Activated T-cell treated with anti-CD3 and anti-CD28 coated beads, Interleukin-2, amount 50 U/mL, for 24 hours (primary cell): ENCODE measurements at regions not wholly inside any gene's neighbourhood (a gene's known extent, or its start where the extent isn't known, plus 50 kb on each side); places are given as distances from the start of the nearest gene placed in this dataset.

Experiments
- DNase-seq: peaks from one replicate; pipeline ENCODE4 v3.0.0-alpha.2; 2020
- H3K27ac Mint-ChIP-seq: 2 replicates; pipeline ENCODE4 v1.8.0; 2020; ENCODE audit warnings: mild to moderate bottlenecking, mixed read lengths
- H3K27me3 Mint-ChIP-seq: 2 replicates; pipeline ENCODE4 v1.8.0; 2020; ENCODE audit warnings: mixed read lengths
- H3K36me3 Mint-ChIP-seq: 2 replicates; pipeline ENCODE4 v1.8.0; 2020; ENCODE audit warnings: low read depth, mixed read lengths
- H3K4me1 Mint-ChIP-seq: 2 replicates; pipeline ENCODE4 v1.8.0; 2020; ENCODE audit warnings: low read depth, mixed read lengths
- H3K4me3 Mint-ChIP-seq: 2 replicates; pipeline ENCODE4 v1.8.0; 2020; ENCODE audit warnings: mild to moderate bottlenecking, moderate library complexity, mixed read lengths
- H3K9me3 Mint-ChIP-seq: 2 replicates; pipeline ENCODE4 v1.8.0; 2020; ENCODE audit warnings: mixed read lengths

GRCh38 chr6:90819483-90819882 is 232.6 kb upstream of the MAP3K7 start:
- no peak for DNase-seq
- Mint-ChIP-seq H3K9me3 (no peaks in the 10 kb centered on the region), H3K27ac (no peak overlapping the region), H3K36me3 (no peaks in the 10 kb centered on the region), H3K27me3 (peaks cover 10% of the 10 kb centered on the region), H3K4me3 (no peak overlapping the region), H3K4me1 (no peaks in the 10 kb centered on the region)

GRCh38 chr6:90818163-90818562 is 231.3 kb upstream of the MAP3K7 start:
- no peaks in the 10 kb centered on the region for H3K9me3 Mint-ChIP-seq
- H3K4me3 Mint-ChIP-seq: no peak overlapping the region

GRCh38 chr6:90816764-90817163 is 229.9 kb upstream of the MAP3K7 start:
- no peak overlapping the region for H3K4me3 Mint-ChIP-seq
- no peak for DNase-seq
- no peaks in the 10 kb centered on the region for H3K9me3 Mint-ChIP-seq
- H3K36me3 Mint-ChIP-seq: no peaks in the 10 kb centered on the region
- H3K27me3 Mint-ChIP-seq: peaks cover 10% of the 10 kb centered on the region
- no peaks in the 10 kb centered on the region for H3K4me1 Mint-ChIP-seq
- H3K27ac Mint-ChIP-seq: no peak overlapping the region

More at GRCh38 chr6:90818163-90818562, 231.3 kb upstream of the MAP3K7 start:
- Mint-ChIP-seq H3K27me3 (peaks cover 10% of the 10 kb centered on the region), H3K4me1 (no peaks in the 10 kb centered on the region), H3K27ac (no peak overlapping the region), H3K36me3 (no peaks in the 10 kb centered on the region)
- DNase-seq: no peak

GRCh38 chr6:90811596-90812226 is 224.8 kb upstream of the MAP3K7 start:
- Mint-ChIP-seq H3K9me3 (no peaks in the 10 kb centered on the region), H3K4me3 (no peak overlapping the region), H3K4me1 (no peaks in the 10 kb centered on the region), H3K36me3 (no peaks in the 10 kb centered on the region), H3K27ac (no peak overlapping the region), H3K27me3 (peaks cover 6% of the 10 kb centered on the region)
- no peak for DNase-seq

- H3K4me3 Mint-ChIP-seq: no peak overlapping the region
- H3K27ac Mint-ChIP-seq: no peak overlapping the region
- H3K27me3 Mint-ChIP-seq: peaks cover 3% of the 10 kb centered on the region
- H3K36me3 Mint-ChIP-seq: no peaks in the 10 kb centered on the region
- DNase-seq: no peak
- no peaks in the 10 kb centered on the region for H3K9me3 Mint-ChIP-seq
- no peaks in the 10 kb centered on the region for H3K4me1 Mint-ChIP-seq
Measured at GRCh38 chr6:90809035-90809434, 222.2 kb upstream of the MAP3K7 start.

- DNase-seq: no peak
- Mint-ChIP-seq H3K27ac (no peak overlapping the region), H3K9me3 (no peaks in the 10 kb centered on the region), H3K27me3 (peaks cover 3% of the 10 kb centered on the region), H3K4me1 (no peaks in the 10 kb centered on the region), H3K36me3 (no peaks in the 10 kb centered on the region), H3K4me3 (no peak overlapping the region)
Measured at GRCh38 chr6:90807791-90808701, 221.2 kb upstream of the MAP3K7 start.

GRCh38 chr6:90805619-90806155 is 218.8 kb upstream of the MAP3K7 start:
- Mint-ChIP-seq H3K4me1 (no peaks in the 10 kb centered on the region), H3K27me3 (peaks cover 3% of the 10 kb centered on the region), H3K27ac (no peak overlapping the region), H3K36me3 (no peaks in the 10 kb centered on the region), H3K9me3 (no peaks in the 10 kb centered on the region), H3K4me3 (no peak overlapping the region)
- no peak for DNase-seq

GRCh38 chr6:90803956-90804355 is 217.1 kb upstream of the MAP3K7 start:
- no peaks in the 10 kb centered on the region for H3K9me3 Mint-ChIP-seq
- H3K27ac Mint-ChIP-seq: no peak overlapping the region
- peaks cover 3% of the 10 kb centered on the region for H3K27me3 Mint-ChIP-seq
- no peaks in the 10 kb centered on the region for H3K36me3 Mint-ChIP-seq
- no peak for DNase-seq
- H3K4me3 Mint-ChIP-seq: no peak overlapping the region
- H3K4me1 Mint-ChIP-seq: no peaks in the 10 kb centered on the region

- Mint-ChIP-seq H3K9me3 (no peaks in the 10 kb centered on the region), H3K36me3 (no peaks in the 10 kb centered on the region), H3K4me3 (no peak overlapping the region), H3K4me1 (no peaks in the 10 kb centered on the region), H3K27ac (no peak overlapping the region), H3K27me3 (no peaks in the 10 kb centered on the region)
- no peak for DNase-seq
Measured at GRCh38 chr6:90795078-90795477, 208.2 kb upstream of the MAP3K7 start.

- Mint-ChIP-seq H3K9me3 (no peaks in the 10 kb centered on the region), H3K4me1 (no peaks in the 10 kb centered on the region), H3K4me3 (no peak overlapping the region), H3K27me3 (no peaks in the 10 kb centered on the region), H3K36me3 (no peaks in the 10 kb centered on the region), H3K27ac (no peak overlapping the region)
- no peak for DNase-seq
Measured at GRCh38 chr6:90793771-90794170, 206.9 kb upstream of the MAP3K7 start.

GRCh38 chr6:90790696-90791095 is 203.8 kb upstream of the MAP3K7 start:
- Mint-ChIP-seq H3K4me3 (no peak overlapping the region), H3K27ac (no peak overlapping the region), H3K4me1 (no peaks in the 10 kb centered on the region), H3K9me3 (no peaks in the 10 kb centered on the region), H3K27me3 (peaks cover under 1% of the 10 kb centered on the region), H3K36me3 (no peaks in the 10 kb centered on the region)
- DNase-seq: no peak

- Mint-ChIP-seq H3K27ac (no peak overlapping the region), H3K36me3 (no peaks in the 10 kb centered on the region), H3K27me3 (peaks cover 2% of the 10 kb centered on the region), H3K4me3 (no peak overlapping the region), H3K4me1 (no peaks in the 10 kb centered on the region), H3K9me3 (no peaks in the 10 kb centered on the region)
- DNase-seq: no peak
Measured at GRCh38 chr6:90790058-90790457, 203.2 kb upstream of the MAP3K7 start.

- no peak for DNase-seq
- Mint-ChIP-seq H3K27ac (no peak overlapping the region), H3K36me3 (no peaks in the 10 kb centered on the region), H3K4me3 (no peak overlapping the region), H3K27me3 (peaks cover 2% of the 10 kb centered on the region), H3K4me1 (no peaks in the 10 kb centered on the region), H3K9me3 (no peaks in the 10 kb centered on the region)
Measured at GRCh38 chr6:90788781-90789180, 201.9 kb upstream of the MAP3K7 start.

GRCh38 chr6:90787446-90787845 is 200.6 kb upstream of the MAP3K7 start:
- Mint-ChIP-seq H3K27ac (no peak overlapping the region), H3K27me3 (peaks cover 2% of the 10 kb centered on the region), H3K4me3 (no peak overlapping the region), H3K9me3 (no peaks in the 10 kb centered on the region), H3K36me3 (no peaks in the 10 kb centered on the region), H3K4me1 (no peaks in the 10 kb centered on the region)
- no peak for DNase-seq

GRCh38 chr6:90780778-90781177 is 193.9 kb upstream of the MAP3K7 start:
- no peaks in the 10 kb centered on the region for H3K9me3 Mint-ChIP-seq
- H3K4me3 Mint-ChIP-seq: no peak overlapping the region
- no peak overlapping the region for H3K27ac Mint-ChIP-seq
- DNase-seq: no peak
- no peaks in the 10 kb centered on the region for H3K36me3 Mint-ChIP-seq
- no peaks in the 10 kb centered on the region for H3K4me1 Mint-ChIP-seq
- peaks cover 14% of the 10 kb centered on the region for H3K27me3 Mint-ChIP-seq
